Frontal cortex (tissue), 3 donors: ENCODE measurements at regions not wholly inside any gene's neighbourhood (a gene's known extent, or its start where the extent isn't known, plus 50 kb on each side); places are given as distances from the start of the nearest gene placed in this dataset.

Experiments used
- DNase-seq, 2 donors: peaks; one replicate each; pipeline ENCODE4 v3.0.0; 2012; ENCODE audit warnings: low spot score in 2 of 2
- FAIRE-seq: peaks from 2 replicates; lab custom pipeline; 2012; peaks lifted over from hg19 to GRCh38; lab: Jason Lieb, UNC
- donor health status: control.
- donor health status: control.
- donor health status: control.

DNA sequence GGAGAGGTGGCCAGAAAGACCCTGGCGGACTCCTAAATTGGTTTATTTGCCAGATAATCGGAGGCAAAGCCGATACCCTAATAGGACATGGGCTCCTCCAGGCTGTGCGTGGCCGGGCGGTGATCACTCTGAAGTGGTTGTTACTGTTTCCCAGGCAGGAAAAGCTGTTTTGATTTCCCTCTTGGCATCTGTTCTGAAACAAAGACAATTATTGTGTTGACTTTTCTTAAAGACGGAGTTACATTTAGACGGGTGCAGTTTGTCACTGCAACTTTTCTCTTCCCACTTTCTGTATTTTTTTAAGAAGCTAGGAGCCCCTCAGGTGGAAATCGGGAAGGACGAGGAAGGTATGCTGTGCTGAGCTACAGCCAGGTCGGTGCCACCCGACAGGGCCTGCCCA is 1288.4 kb downstream of the BRD1 start:
- no peak for DNase-seq
- FAIRE-seq = no peak

DNA sequence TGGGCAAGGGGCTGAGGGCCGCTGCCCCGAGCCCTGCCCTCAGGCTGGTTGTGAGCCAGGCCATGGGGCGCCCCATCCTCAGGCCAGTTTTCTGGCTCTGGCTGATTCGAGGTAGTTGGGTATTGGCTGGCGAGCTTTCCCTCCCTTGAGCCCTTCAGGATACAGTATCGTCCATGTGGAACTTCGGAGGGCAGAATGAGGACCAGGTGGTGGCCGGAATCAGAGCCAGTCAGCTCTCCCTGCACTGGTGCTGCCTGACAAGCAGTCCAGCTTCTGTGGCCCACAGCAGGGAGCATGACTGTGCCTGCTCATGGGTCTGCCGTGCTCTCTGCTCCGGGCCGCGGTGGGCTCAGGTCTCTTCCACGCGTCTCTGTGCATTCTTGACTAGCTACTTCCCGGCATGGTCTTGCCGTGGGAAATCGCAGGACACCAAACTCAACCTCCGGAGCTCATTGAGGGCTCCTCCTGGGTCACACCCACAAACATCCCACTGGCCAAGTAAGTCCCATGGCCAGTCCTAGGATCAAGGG is 1289.3 kb downstream of the BRD1 start:
- no peak for DNase-seq
- no peak for FAIRE-seq

DNA sequence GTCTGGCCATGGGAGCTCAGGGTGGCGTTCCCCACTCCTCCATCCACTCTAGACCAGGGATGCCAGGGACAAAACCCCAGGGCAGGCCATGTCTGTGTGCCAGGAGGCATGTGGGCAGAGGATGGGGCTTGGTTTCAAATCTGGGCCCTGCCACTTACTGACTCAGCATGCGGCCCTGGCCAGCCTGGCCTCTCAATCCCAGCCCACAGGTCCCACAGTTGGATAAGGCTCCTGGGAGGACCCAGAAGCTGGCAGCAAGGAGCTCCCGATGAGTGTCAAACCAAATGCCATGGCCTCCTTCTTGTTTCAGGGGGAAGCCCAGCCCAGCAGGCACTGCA is 1290.4 kb downstream of the BRD1 start:
- FAIRE-seq = no peak
- DNase-seq = no peak

DNA sequence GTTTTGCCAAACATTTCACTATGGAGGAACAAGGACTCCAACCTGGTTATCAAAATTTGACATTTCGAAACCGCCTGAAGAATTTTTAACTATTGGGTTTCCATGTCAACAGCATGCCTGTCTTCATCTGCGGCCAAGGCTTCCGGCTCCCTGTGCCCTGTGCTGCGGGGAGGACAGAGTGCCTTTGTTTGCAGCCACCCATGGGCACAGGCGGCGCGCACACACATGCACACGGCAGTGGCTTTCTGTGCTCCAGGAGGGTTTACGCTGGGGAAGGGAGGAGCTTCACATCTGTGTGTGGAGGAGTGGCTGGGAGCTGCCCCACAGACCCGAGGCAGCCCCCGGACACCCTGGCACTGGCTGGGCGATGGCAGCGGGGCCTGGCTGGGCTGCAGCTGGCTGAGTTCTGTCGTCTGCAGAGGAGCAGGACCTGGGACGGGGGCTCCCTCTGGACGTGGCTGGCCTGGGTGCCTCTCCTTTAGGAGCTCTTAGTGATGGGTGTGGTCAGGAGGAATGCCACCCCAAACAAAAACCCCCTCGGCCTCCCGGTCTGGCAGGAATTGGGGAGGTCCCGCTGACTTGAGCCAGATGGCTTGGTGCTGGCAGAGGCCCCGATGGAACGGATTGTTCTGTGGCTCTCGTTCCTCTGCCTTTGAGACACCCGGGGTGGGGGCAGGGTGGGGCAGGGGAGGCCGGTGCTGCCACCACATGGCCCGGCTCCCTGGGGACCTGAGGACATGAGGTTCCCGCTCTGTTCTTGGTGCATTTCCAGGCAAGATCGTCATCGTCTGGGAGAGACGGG is 1290.9 kb downstream of the BRD1 start:
- FAIRE-seq (no peak), DNase-seq (peak; percentile 68 to 72)

DNA sequence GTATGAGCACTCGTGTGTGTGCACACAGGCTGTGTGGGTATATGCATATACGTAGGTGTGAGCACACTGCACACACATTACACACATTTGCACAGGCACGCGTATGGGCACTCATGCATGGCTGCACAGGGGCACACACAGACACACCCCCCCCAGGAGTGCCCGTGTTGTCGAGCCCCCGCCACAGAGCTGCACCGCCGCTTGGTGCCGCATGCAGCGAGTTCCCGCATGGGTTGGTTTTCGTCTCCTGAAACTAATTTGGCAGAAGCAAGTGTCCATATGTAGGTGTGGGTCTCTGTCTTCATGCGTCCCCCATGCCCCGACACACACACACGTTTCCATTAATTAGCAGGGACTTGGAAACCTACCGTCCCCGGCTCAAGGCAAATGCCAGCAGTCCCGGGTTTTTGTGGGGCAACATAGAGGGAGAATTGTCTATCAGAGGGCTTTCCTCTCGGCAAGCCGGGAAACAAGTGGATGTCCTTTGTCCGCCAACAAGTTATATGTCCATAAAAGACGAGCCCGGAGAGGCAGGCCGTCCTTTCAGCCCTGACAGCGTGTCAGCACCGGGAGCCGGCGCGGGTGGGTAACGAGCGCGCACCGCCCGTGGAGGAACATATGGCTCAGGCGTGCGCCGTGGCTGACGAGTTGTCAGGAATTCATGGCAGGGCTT is 1291.7 kb downstream of the BRD1 start:
- DNase-seq = peak; percentile 48 to 55
- no peak for FAIRE-seq

DNA sequence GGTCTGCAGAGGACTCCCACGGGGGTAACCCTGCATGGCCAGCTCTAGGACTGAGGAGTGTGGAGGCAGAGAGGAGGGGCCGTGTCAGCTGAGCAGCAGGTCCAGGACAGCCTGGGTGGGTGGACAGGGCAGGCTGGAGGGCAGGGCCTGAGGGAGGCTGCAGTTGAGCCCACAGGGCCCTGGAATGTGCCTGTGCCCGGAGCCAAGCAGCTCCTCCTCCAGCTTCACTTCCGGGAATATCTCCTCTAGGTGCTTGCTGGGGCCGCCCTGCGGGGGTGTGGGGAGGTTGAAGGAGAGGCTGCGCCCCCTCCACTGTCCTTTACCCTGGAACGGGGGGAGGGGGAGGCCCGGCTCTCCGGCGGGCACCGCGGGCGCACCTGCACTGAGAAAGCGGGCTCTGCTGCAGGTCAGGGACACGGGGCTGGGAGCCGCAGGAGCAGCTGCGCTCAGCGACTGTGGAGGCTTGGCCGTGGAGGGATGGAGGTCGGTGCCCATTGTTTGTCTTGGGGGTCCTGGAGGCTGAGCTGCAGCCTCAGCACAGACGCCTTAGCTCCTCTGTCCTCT is 1293.2 kb downstream of the BRD1 start:
- FAIRE-seq = no peak
- no peak for DNase-seq

DNA sequence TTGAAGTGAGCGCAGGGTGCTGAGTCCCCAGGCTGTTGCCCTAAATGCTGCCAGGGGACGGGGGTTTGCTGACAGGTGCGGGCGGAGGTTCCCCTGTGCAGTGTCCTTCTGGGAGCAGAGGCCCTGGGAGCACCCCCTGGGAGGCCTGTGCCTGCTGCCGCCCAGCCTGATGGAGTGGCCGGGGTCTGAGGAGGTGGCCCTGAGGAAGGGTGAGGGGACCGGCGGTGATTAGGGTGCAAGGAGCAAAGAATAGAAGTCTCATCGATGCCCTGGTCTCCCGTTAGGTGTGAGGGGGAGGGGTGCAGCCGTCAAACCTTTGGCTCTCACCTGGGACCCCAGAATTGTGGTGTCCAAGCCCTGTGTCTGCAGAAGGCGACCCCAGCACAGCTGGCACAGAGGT is 1294.7 kb downstream of the BRD1 start:
- FAIRE-seq (no peak), DNase-seq (no peak)

DNA sequence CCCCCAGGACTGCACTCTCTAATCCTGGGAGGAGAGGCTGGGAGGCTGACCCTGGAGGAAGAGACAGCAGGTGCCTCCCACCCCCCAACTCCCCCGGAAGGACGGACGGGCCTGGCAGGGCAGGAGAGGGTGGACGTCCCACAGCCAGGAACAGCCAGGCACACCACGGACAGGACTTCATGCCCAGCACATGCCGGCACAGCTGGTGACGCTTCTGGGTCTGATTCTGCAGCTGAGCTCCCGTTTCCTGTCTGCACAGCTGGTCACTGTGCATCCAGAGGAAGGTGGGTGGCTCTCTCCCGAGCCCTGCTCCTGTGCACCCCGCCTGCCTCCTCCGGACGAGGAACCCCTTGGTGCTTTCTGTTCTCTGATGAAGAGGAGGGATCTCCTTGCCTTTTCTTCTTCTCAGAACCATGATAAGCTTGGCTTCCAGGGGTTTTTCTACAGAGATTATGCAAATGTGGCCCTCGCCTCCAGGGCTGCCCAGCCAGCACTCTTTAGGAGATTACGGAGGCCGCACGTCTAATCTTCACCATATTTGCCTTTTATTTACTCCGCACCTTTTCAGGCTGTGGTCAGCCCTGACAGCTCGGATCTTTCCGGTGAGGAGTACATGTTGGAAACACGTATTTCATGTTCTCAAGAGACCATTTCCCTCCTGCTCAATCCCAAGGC is 1295.8 kb downstream of the BRD1 start:
- FAIRE-seq (no peak), DNase-seq (peak in 1 of 2 donors; percentile 48)

DNA sequence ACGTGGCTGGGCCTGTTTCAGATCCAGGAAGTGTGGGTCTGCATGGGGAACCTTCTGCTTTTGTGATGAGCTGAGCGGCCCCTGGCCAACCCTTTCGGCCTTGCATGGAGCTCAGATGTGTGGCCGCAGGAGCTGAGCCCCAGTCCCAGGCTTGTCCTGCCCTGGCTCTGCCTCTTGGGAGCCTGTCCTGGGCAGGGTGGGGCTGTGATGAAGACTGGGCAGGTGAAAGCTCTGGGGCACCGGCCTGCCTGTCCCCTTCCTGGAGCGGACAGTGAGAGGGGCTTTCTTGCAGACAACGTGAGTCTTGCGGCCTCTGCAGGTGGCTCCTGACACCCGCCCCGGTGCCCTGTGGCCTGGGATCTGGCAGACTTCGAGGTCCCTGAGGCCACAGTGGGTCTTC is 1296.6 kb downstream of the BRD1 start:
- no peak for FAIRE-seq
- no peak for DNase-seq

DNA sequence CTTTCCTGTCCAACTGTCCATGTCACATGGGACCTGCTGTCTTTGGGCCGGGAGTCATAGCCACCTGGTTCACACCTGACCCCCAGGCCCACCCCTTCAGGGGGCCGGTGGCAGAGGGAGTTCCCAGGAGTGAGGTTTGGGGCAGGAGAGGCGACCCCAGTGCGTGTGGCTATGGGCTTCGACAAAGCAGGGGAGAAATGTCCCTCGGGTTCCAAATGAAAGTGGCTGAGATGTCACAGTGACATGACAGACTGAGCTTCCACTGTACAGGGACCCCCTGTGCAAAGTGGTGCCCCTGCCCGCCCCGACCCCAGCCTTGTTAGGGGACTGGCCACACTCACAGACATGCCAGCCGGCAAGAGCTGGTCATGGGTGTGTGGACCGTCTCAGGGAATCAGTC is 1297.0 kb downstream of the BRD1 start:
- FAIRE-seq = no peak

DNA sequence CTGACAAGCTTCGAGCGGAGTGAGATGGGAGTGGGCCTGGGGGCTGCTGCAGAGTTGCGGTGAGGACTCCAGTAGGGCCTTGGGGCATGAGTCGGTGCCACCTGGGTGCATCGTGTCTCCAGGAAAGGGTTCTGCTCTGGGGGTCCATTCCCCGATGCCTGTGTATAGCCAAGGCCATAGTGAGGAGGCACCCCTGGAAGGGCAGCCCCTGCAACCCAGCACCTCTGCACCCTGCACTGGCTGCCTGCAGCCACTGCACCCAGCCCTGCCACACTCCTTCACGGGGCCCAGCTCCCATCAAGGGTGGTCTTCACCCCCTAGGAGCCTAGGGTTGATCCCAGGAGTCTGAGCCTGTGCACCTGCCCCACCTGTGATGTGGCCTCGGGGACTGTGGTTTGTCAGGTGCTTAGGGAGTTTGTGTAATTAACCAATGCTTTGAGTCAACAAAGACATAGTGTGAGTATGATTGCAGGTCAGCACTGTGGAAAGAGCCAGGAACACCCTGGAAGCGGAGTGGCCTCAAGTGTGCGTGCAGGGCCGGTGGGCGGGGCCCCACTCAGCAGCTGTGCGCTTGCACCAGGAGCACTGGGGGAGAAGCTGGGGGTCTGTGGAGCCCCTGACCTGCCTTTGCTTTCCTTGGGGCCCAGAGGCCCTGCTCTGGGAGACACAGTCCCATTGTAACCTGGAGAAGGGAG is 1299.3 kb downstream of the BRD1 start:
- FAIRE-seq (no peak), DNase-seq (no peak)

More for the DNA sequence above, 1297.0 kb downstream of the BRD1 start:
- no peak for DNase-seq

DNA sequence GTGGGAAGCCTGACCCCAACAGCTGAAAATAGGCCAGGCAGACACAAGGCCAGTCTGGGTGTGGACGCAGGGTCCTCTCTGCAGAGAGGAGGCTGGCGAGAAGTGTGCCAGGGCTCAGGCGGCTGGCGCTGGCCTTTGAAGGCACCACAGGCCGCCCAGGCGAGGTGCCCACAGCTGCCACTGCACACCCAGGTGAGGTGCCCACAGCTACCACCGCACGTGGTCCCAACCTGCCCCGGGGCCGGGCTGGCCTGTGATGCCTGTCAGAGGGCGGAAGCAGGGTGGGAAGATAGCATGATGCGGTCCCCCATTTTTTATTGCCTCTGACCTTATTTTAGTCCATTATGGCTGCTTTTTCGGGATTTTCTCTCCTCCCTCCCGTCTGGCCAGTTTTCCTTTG is 1303.9 kb downstream of the BRD1 start:
- DNase-seq (no peak), FAIRE-seq (no peak)

DNA sequence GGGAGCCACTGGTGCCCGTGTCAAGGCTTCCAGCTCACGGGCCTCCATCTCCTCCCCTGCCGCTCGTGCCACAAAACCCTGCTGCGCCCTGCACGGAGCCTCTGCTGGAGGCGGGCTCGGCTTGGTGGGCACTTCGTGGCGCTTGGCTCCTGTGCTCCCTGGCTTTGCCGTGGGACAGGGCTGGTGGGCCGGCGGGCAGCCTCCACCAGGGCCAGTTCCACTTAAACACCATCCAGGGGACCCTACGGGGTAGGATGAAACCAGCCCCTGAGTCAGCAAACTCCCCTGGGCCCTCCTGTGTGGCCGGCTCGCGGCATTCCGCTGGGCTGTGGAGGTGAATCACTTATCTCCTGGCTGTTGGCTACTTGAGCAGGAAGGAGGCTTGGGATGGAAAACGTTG is 1304.6 kb downstream of the BRD1 start:
- FAIRE-seq (no peak), DNase-seq (no peak)

DNA sequence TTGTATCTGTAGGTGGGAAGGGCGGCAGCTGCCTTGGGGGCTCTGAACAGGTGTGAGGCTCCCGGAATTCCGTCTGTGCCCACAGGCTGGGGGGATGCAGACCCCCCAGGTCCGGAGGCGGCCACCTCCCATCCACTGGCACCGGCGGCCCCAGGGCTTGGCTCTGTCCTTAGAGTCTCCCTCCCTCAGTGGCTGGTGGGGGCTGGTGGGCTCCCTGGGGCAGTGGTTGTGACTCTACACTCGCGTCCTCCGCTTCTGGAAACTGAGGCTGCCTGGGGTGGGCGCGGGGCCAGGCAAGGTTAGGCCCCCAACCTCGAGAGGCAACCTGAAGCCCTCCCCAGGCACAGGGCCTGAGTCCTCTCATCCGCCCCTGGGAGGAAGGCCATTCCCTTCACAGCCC is 1305.4 kb downstream of the BRD1 start:
- DNase-seq (no peak), FAIRE-seq (no peak)

DNA sequence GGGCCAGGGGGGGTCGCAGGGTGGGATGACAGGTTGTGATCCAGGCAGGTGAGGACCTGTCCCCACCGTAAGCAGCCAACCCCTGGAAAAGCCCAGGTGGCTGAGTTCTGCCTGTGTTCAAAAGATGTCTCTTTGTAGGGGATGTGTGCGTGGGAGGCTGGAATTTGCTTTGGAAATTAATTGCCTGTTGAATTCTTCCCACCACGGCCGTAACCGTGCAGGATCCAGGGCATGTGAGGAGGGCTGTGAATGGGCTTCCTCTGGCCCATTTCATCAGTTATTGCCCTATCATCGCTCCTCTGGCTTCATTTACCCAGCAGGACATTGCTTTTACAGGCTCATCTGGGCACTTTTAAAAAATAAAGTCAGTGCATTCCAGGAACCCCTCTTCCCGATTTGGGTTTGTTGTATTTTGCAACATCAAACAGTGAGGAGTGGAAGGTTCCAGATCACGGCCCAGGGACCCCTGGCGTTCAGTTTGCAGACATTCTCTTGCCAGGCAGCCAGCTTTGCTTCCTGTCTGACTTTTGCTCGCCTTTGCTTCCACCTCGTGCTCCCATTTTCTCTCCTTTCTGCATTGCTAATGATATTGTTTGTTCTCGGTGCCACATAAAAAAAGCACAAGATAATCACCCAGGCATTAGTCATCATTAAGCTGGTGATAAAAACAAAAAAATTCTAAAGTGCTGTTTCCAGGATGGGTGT is 1306.6 kb downstream of the BRD1 start:
- DNase-seq (no peak), FAIRE-seq (no peak)

DNA sequence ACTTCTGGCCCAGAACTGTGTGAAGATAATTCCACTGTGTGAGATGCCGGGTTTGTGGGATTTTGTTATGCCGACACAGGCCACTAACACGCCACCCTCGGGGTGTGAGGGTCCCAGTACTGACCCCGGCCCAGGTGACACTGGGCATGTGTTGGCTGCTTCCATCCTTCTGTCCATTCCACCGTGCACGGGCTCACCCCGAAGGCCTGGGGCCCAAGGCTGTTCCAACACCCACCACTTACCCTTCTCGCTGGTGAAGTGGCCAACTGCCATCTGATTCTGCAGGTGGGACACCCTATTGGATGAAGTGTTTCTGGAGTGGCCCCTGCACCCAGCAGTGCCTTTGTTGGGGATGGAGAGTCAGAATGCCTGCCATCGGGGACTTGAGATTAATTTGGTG is 1307.5 kb downstream of the BRD1 start:
- no peak for FAIRE-seq
- DNase-seq = no peak

DNA sequence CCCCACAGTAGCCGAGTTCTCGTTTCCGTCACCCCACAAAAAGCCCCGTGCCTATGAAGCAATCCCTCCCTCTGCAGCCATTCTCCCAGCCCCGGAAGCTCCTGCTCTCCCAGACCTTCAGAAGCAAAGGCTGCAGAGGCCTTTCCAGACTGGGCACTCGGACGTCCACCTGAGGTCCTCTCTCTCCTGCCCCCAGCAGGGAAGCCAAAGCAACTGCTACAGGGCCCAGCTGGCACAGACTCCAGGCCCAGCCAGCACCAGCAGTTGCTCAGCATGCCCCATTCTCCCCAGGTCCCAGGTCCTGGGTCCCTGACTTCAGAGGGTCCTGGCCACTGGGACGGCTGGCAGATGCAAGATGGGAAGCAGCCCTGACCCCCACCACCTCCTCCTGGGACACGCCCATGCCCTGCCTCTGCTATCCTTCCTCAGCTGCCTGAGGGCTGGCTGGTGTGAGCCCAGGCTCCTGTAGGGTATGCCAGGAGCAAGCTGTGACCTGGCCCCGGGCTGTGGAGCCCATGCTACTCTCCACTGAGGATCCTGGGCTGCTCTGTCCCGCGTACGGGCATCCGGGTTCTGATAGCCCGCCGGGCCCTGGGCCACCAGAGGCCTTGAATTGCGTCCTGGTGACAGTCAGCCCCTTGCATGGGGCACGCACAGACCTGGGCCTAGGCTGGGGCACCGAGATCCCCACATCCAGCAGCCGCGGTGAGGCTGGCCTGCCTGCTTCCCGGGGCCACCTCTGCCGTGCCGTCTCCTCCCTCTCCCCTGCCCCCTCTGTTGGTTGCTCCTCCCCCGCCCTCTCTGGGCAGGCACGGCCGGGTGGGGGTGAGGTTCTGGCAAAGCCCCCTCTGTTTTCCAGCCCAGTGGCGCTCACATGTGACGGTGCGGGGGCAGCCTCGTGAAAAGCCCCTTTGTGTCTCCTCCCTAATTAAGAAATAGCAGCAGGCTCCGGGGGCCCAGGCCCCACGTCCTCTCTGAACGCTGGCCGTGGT is 1310.3 kb downstream of the BRD1 start:
- no peak for FAIRE-seq
- peak; percentile 70 to 71 for DNase-seq

DNA sequence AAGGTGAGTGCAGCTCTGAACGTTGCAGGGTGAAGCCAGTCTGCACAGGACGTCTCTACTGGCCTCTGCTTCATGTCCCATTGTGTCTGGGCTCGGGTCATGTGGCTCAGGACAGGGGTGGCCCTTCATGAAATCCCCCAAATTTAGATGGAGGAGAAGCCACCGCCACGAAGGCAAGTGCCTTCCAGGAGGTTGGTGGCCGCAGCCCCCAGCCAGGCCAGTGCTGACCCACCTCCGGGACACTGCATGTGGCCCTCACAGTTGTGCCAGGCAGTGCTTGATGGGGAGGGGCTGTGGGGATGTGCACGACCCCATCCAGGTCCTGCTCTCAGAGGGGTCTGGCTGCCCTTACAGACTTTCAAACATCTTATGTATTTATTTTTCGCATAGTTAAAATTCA is 1311.1 kb downstream of the BRD1 start:
- no peak for DNase-seq
- FAIRE-seq = no peak
